MM.1S (cell line): ENCODE measurements at regions not wholly inside any gene's neighbourhood (a gene's known extent, or its start where the extent isn't known, plus 50 kb on each side); places are given as distances from the start of the nearest gene placed in this dataset.

Source experiments
- DNase-seq: peaks from one replicate; pipeline ENCODE4 v3.0.0-alpha.2; 2015
- H2AFZ ChIP-seq: fragments of 300-600 bp; sonication (generic); 2 replicates; pipeline ENCODE4 v1.6.0; 2016; ENCODE audit warnings: antibody characterized with exemption, low read length
- H3F3A ChIP-seq: fragments of 300-600 bp; sonication (generic); 2 replicates; pipeline ENCODE4 v1.6.1; 2016; ENCODE audit warnings: mild to moderate bottlenecking, antibody characterized with exemption, low read length, moderate library complexity, mixed read lengths; ENCODE audit not compliant: insufficient read depth
- H3K27ac ChIP-seq: fragments of 300-600 bp; sonication (generic); 2 replicates; pipeline ENCODE4 v1.5.1; 2016; ENCODE audit warnings: mild to moderate bottlenecking, low read length
- H3K27me3 ChIP-seq: fragments of 300-600 bp; sonication (generic); replicated peaks from 2 replicates; pipeline ENCODE4 v1.6.0; 2016; ENCODE audit warnings: low read length; ENCODE audit not compliant: insufficient read depth
- H3K36me3 ChIP-seq: fragments of 300-600 bp; sonication (generic); replicated peaks from 2 replicates; pipeline ENCODE4 v1.6.1; 2016; ENCODE audit warnings: mild to moderate bottlenecking, low read length, mixed read lengths; ENCODE audit not compliant: insufficient read depth
- H3K4me1 ChIP-seq: fragments of 300-600 bp; sonication (generic); 2 replicates; pipeline ENCODE4 v1.6.1; 2016; ENCODE audit warnings: low read length, mixed read lengths
- H3K4me2 ChIP-seq: fragments of 300-600 bp; sonication (generic); 2 replicates; pipeline ENCODE4 v1.6.0; 2016; ENCODE audit warnings: low read depth, low read length
- H3K4me3 ChIP-seq: fragments of 300-600 bp; sonication (generic); 2 replicates; pipeline ENCODE4 v1.5.1; 2016; ENCODE audit warnings: low read length, mixed read lengths
- H3K79me2 ChIP-seq: fragments of 300-600 bp; sonication (generic); 2 replicates; pipeline ENCODE4 v1.6.1; 2016; ENCODE audit warnings: mixed run types, low read length, mixed read lengths
- H3K9ac ChIP-seq: fragments of 300-600 bp; sonication (generic); 2 replicates; pipeline ENCODE4 v1.6.1; 2016; ENCODE audit warnings: low read length, mixed read lengths
- H3K9me2 ChIP-seq: fragments of 300-600 bp; sonication (generic); replicated peaks from 2 replicates; pipeline ENCODE4 v1.6.1; 2016; ENCODE audit warnings: mild to moderate bottlenecking, low read length, mixed read lengths; ENCODE audit not compliant: insufficient read depth
- H3K9me3 ChIP-seq: fragments of 300-600 bp; sonication (generic); replicated peaks from 2 replicates; pipeline ENCODE4 v1.6.1; 2016; ENCODE audit warnings: mild to moderate bottlenecking, low read length, mixed read lengths; ENCODE audit not compliant: insufficient read depth
- H4K20me1 ChIP-seq: fragments of 300-600 bp; sonication (generic); 2 replicates; pipeline ENCODE4 v1.6.1; 2016; ENCODE audit warnings: mild to moderate bottlenecking, low read length, moderate library complexity, mixed read lengths; ENCODE audit not compliant: insufficient read depth
- CTCF ChIP-seq: fragments of 300-600 bp; sonication (generic); IDR thresholded peaks from 2 replicates; pipeline ENCODE4 v1.5.1; 2016; ENCODE audit warnings: antibody characterized with exemption, low read length, mixed read lengths
- EZH2 ChIP-seq: fragments of 300-600 bp; sonication (generic); optimal IDR thresholded peaks from 2 replicates; pipeline ENCODE3; 2017; ENCODE audit warnings: low read depth, mild to moderate bottlenecking, antibody characterized with exemption, low read length, mixed read lengths
- EZH2phosphoT487 ChIP-seq: fragments of 300-600 bp; sonication (generic); IDR thresholded peaks from 2 replicates; pipeline ENCODE4 v1.6.1; 2018; ENCODE audit warnings: antibody characterized with exemption, low read length

GRCh38 chr15:91711384-91712033 is 142.0 kb upstream of the SLCO3A1 start:
- Histone ChIP-seq H3K4me2 (no peak overlapping the region), H2AFZ (no peak overlapping the region), H3K79me2 (no peaks in the 10 kb centered on the region), H3K4me3 (no peak overlapping the region), H3K9ac (no peak overlapping the region), H3K9me2 (no peaks in the 10 kb centered on the region), H3K36me3 (no peaks in the 10 kb centered on the region), H3K27me3 (no peaks in the 10 kb centered on the region), H3F3A (0 out of 2 replicates have a peak, but pooled peaks cover 3% of the 10 kb centered on the region), H4K20me1 (no peaks in the 10 kb centered on the region), H3K27ac (no peak overlapping the region), H3K9me3 (no peaks in the 10 kb centered on the region), H3K4me1 (no peaks in the 10 kb centered on the region)
- DNase-seq = no peak
- no peak for TF ChIP-seq CTCF
- TF ChIP-seq EZH2 = no peak
- no peak for TF ChIP-seq EZH2phosphoT487

- TF ChIP-seq CTCF = no peak
- no peak for TF ChIP-seq EZH2phosphoT487
- no peak for TF ChIP-seq EZH2
These were observed 141.2 kb upstream of the SLCO3A1 start for GRCh38 chr15:91712286-91712685.

GRCh38 chr15:91716536-91716935 is 137.0 kb upstream of the SLCO3A1 start:
- no peak overlapping the region for H2AFZ ChIP-seq
- DNase-seq = no peak
- H3K9ac ChIP-seq = no peak overlapping the region
- no peak overlapping the region for H3K4me3 ChIP-seq
- no peak overlapping the region for H3K4me2 ChIP-seq
- no peaks in the 10 kb centered on the region for H3K4me1 ChIP-seq
- no peaks in the 10 kb centered on the region for H3K9me3 ChIP-seq
- no peaks in the 10 kb centered on the region for H3K79me2 ChIP-seq
- H3K36me3 ChIP-seq = no peaks in the 10 kb centered on the region
- no peak overlapping the region for H3K27ac ChIP-seq
- TF ChIP-seq EZH2phosphoT487 = no peak
- no peaks in the 10 kb centered on the region for H3F3A ChIP-seq
- H4K20me1 ChIP-seq = no peaks in the 10 kb centered on the region
- H3K9me2 ChIP-seq = no peaks in the 10 kb centered on the region
- H3K27me3 ChIP-seq = no peaks in the 10 kb centered on the region

More at GRCh38 chr15:91712286-91712685, 141.2 kb upstream of the SLCO3A1 start:
- Histone ChIP-seq H3K27me3 (no peaks in the 10 kb centered on the region), H3K4me3 (no peak overlapping the region), H2AFZ (no peak overlapping the region), H3K4me2 (no peak overlapping the region), H3K36me3 (no peaks in the 10 kb centered on the region), H3K4me1 (no peaks in the 10 kb centered on the region), H3K9ac (no peak overlapping the region), H3K27ac (no peak overlapping the region), H3K79me2 (no peaks in the 10 kb centered on the region), H3K9me2 (no peaks in the 10 kb centered on the region), H3K9me3 (no peaks in the 10 kb centered on the region), H3F3A (no peaks in the 10 kb centered on the region), H4K20me1 (no peaks in the 10 kb centered on the region)
- DNase-seq = no peak

- TF ChIP-seq CTCF (no peak), EZH2 (no peak), EZH2phosphoT487 (no peak)
- Histone ChIP-seq H3F3A (no peaks in the 10 kb centered on the region), H3K4me1 (no peaks in the 10 kb centered on the region), H3K9me2 (no peaks in the 10 kb centered on the region), H4K20me1 (no peaks in the 10 kb centered on the region), H3K27ac (no peak overlapping the region), H3K36me3 (no peaks in the 10 kb centered on the region), H2AFZ (no peak overlapping the region), H3K4me2 (no peak overlapping the region), H3K9me3 (no peaks in the 10 kb centered on the region), H3K79me2 (no peaks in the 10 kb centered on the region), H3K4me3 (no peak overlapping the region), H3K9ac (no peak overlapping the region), H3K27me3 (no peaks in the 10 kb centered on the region)
- no peak for DNase-seq
These were observed 135.7 kb upstream of the SLCO3A1 start for GRCh38 chr15:91717811-91718210.
